CMK (cell line): ENCODE measurements at regions not wholly inside any gene's neighbourhood (a gene's known extent, or its start where the extent isn't known, plus 50 kb on each side); places are given as distances from the start of the nearest gene placed in this dataset.
"Not testable (repeated sequence)": the region's sequence is repeated elsewhere in the genome, so short reads cannot be mapped to it uniquely, and the experiment has no call there.

Experiments
- DNase-seq: peaks from one replicate; pipeline ENCODE4 v3.0.0-alpha.2; 2010; ENCODE audit warnings: low read depth

- DNase-seq, result peak; percentile 57
Observed at GRCh38 chr3:106457281-106458180, 588.7 kb upstream of the CBLB start.

- DNase-seq, result no peak
Observed at GRCh38 chr3:106458952-106459351, 590.1 kb upstream of the CBLB start.

- no peak for DNase-seq
Observed at GRCh38 chr3:106466881-106467280, 598.1 kb upstream of the CBLB start.

- DNase-seq, result no peak
Observed at GRCh38 chr3:106473576-106474475, 605.0 kb upstream of the CBLB start.

GRCh38 chr3:106482451-106482850 is 613.6 kb upstream of the CBLB start:
- DNase-seq, result no peak

- no peak for DNase-seq
Observed at GRCh38 chr3:106485217-106485616, 616.4 kb upstream of the CBLB start.

- no peak for DNase-seq
Observed at GRCh38 chr3:106485802-106486201, 617.0 kb upstream of the CBLB start.

GRCh38 chr3:106486945-106487639 is 618.3 kb upstream of the CBLB start:
- not testable (repeated sequence) for DNase-seq

GRCh38 chr3:106488331-106488730 is 619.5 kb upstream of the CBLB start:
- DNase-seq, result no peak

GRCh38 chr3:106491796-106492195 is 623.0 kb upstream of the CBLB start:
- no peak for DNase-seq

GRCh38 chr3:106508331-106508893 is 639.6 kb upstream of the CBLB start:
- DNase-seq, result no peak

GRCh38 chr3:106510206-106510605 is 641.4 kb upstream of the CBLB start:
- DNase-seq, result no peak

GRCh38 chr3:106512846-106513245 is 644.0 kb upstream of the CBLB start:
- no peak for DNase-seq

- DNase-seq, result no peak
Observed at GRCh38 chr3:106514431-106514830, 645.6 kb upstream of the CBLB start.

GRCh38 chr3:106518516-106518915 is 649.7 kb upstream of the CBLB start:
- DNase-seq, result no peak

- DNase-seq, result no peak
Observed at GRCh38 chr3:106522397-106522796, 653.6 kb upstream of the CBLB start.

GRCh38 chr3:106528932-106529331 is 660.1 kb upstream of the CBLB start:
- DNase-seq, result no peak

GRCh38 chr3:106529738-106530137 is 660.9 kb upstream of the CBLB start:
- DNase-seq, result no peak

GRCh38 chr3:106530367-106530766 is 661.6 kb upstream of the CBLB start:
- no peak for DNase-seq

- not testable (repeated sequence) for DNase-seq
Observed at GRCh38 chr3:106531771-106532329, 663.0 kb upstream of the CBLB start.

- DNase-seq, result no peak
Observed at GRCh38 chr3:106533093-106533787, 664.4 kb upstream of the CBLB start.
